Thymus (tissue), 11 donors: ENCODE measurements at regions not wholly inside any gene's neighbourhood (a gene's known extent, or its start where the extent isn't known, plus 50 kb on each side); places are given as distances from the start of the nearest gene placed in this dataset.

Experiments used
- DNase-seq, 9 donors: peaks; one replicate each; pipeline ENCODE4 v3.0.0-alpha.2; 2013; ENCODE audit warnings: low spot score in 9 of 9, low read depth in 6 of 9, missing footprints in 1 of 9
- H3K27ac ChIP-seq, 2 donors: one replicate each; pipeline ENCODE4 v1.5.1; 2013; ENCODE audit warnings: control low read depth in 1 of 2, low read depth in 1 of 2, low read length in 1 of 2, mild to moderate bottlenecking in 1 of 2, moderate library complexity in 1 of 2
- H3K27me3 ChIP-seq, 2 donors: one replicate each; pipeline ENCODE4 v1.5.1; 2013; ENCODE audit warnings: low read length in 1 of 2; ENCODE audit not compliant: control insufficient read depth in 2 of 2, insufficient read depth in 1 of 2
- H3K36me3 ChIP-seq, 2 donors: one replicate each; pipeline ENCODE4 v1.5.1; 2013; ENCODE audit warnings: low read length in 1 of 2, mild to moderate bottlenecking in 1 of 2, moderate library complexity in 1 of 2; ENCODE audit not compliant: control insufficient read depth in 2 of 2, insufficient read depth in 2 of 2
- H3K4me1 ChIP-seq, 2 donors: one replicate each; pipeline ENCODE4 v1.5.1; 2013; ENCODE audit warnings: low read length in 2 of 2; ENCODE audit not compliant: control insufficient read depth in 2 of 2, insufficient read depth in 2 of 2
- H3K4me3 ChIP-seq, 2 donors: one replicate each; pipeline ENCODE4 v1.5.1; 2013; ENCODE audit warnings: low read length in 2 of 2, control low read depth in 1 of 2, mild to moderate bottlenecking in 1 of 2
- H3K9me3 ChIP-seq, 2 donors: one replicate each; pipeline ENCODE4 v1.5.1; 2013; ENCODE audit warnings: low read length in 1 of 2, mild to moderate bottlenecking in 1 of 2; ENCODE audit not compliant: control insufficient read depth in 2 of 2, insufficient read depth in 1 of 2
- WGBS: extraction: QIAGEN DNeasy Blood & Tissue Kit; methylation state at CpG from one replicate; pipeline ENCODE4 v1.1.7; 2013; 5-methylcytosine and 5-hydroxymethylcytosine counted together
- donor health status: healthy.

DNA sequence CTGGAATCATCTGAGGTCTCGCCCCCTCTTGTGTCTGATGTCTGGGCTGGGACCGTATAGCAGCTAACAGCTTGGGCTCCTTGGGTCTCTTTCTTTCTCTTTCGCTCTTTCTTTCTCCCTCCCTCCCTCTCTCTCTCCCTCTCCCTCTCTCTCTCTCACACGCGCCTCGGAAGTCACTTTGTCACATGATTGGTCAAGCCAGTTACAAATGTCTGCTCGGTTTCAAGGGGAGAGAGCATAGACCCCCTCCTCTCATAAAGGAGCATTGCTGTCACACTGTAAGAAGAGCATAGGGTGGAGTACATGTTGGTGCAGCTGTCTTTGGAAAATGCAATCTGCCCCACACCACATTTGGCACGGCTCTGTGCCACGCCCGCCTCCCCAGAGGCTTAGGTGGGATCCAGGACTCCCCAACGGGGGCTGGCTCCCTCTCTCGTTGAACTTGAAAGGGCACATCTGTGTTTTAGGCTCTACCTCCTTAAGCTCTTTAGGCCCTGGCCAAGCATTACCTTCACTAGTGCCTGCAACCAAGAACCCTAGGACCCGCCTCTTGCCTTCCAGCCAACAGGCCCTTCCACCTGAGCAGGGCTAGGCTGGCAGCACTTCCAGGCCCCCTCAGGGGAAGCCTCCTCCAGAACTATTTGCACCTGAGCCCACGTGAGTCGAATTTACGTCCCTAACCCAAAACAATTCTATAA is 61.9 kb upstream of the CACUL1 start:
- H3K9me3 ChIP-seq = no peaks in the 10 kb centered on the region
- WGBS = 89% methylated on average over 16 of the region's 16 CpGs

DNA sequence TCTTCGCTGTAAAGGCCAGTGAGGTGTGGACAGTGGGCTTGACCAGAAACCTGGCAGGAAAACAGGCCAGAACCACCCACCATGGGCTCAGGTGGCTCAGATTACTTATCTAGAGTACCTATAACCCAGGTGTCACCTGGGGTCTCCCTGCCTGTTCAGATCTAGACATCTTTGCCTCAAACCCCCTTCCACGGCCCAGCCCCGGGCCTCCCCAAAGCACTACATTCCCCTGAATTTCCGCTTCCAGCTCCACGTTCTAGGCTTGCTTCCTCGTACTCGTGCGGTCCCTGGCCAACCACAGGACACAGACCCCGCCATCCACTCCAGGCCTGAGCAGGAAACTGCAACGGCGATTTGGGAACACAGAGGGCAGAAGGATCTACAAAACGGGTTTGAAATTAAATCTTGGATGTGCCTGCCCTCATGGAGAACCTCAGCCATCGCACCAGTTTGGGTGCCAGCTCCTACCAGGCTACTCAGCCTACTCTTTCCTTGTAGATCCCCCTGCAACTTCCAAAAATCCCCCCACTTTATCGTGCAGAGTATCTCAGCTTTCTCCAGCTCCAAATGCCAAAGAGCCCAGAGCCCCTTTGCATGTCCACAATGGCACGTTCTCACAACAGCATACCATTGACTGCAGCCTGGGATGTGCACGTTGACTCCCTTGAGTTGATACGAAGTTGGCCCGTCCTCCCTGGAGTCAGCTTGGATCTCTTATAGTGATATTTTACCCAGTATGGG is 62.7 kb upstream of the CACUL1 start:
- Histone ChIP-seq H3K4me1 (no peaks in the 10 kb centered on the region), H3K4me3 (no peak overlapping the region), H3K9me3 (no peaks in the 10 kb centered on the region), H3K36me3 (no peaks in the 10 kb centered on the region), H3K27ac (no peak overlapping the region), H3K27me3 (no peaks in the 10 kb centered on the region)
- DNase-seq = no peak
- 94% methylated on average over 18 of the region's 18 CpGs for WGBS

More for the DNA sequence above, 61.9 kb upstream of the CACUL1 start:
- no peaks in the 10 kb centered on the region for H3K36me3 ChIP-seq
- peaks cover 0 to 5% of the 10 kb centered on the region in 2 donors for H3K27me3 ChIP-seq
- H3K27ac ChIP-seq = no peak overlapping the region
- H3K4me1 ChIP-seq = no peaks in the 10 kb centered on the region
- no peak for DNase-seq
- H3K4me3 ChIP-seq = no peak overlapping the region

DNA sequence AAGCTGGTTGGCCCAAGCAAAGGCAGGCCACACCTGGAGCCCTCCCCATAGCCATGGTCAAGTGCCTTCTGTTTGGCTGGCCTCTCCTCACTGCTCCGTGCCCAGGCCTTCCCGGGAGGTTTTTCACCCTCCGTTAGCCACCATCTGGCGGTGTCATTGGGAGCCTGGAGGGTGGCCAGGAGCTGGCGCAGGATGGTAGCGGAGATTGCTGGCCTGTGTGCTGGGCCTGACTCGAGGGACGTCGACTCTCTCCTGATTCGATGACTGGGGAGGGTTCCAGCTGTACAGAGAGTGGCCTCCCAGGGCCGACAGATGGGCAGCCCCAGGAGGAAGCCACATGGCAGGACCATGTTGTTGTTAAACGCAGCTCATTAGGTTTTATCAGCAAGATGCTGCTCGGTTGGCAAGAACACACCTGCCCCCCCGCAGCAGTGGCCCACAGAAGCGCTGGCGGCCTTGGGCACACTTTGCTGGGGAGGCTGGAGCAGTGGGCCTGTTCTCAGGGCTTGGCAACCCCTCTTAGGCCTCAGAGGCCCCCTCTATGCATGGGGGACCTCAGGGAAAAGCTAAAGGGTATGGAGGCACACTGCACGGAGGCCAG is 64.0 kb upstream of the CACUL1 start:
- Histone ChIP-seq H3K9me3 (no peaks in the 10 kb centered on the region), H3K4me1 (no peaks in the 10 kb centered on the region), H3K27ac (no peak overlapping the region), H3K27me3 (no peaks in the 10 kb centered on the region), H3K36me3 (no peaks in the 10 kb centered on the region), H3K4me3 (no peak overlapping the region)
- WGBS = 90% methylated on average over 17 of the region's 17 CpGs
- DNase-seq = no peak

DNA sequence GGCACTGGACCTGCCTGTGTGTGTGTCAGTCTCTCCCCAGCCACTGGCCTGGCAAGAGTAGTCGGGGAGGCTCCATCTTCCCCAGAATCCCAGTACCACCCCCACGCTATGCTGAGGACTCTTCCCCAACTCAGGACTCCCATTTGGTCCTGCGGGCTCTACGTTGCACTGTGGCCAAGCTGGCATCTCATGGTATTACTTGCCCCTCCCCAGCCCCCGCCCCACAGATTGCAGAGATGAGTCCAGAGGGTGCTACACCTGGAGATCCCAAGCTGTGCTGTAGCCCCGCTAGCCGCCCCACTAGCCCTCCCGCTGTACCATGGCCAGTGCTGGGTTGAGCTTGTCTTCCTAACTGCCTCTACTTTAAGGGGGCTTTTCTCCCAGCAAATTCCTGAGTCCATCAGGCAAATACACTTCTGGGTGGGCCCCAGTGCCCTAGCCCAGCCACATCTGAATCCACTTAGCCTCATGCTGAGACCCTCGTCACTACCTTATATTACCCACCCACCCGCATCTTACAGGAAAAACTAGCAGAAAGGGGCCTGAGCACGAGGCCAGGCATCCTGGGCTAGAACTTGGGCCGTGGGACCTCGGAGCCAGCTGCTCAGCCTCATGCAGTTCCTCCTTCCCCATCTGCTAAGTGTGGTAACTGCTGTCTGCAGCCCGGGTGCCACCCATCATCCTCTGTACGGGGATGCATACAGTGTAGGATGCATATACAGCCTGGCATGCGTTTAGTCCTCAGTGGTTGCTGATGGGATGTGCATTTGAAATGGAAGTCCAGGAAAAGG is 65.8 kb upstream of the CACUL1 start:
- no peaks in the 10 kb centered on the region for H3K9me3 ChIP-seq
- H3K4me3 ChIP-seq = no peak overlapping the region
- H3K4me1 ChIP-seq = no peaks in the 10 kb centered on the region
- no peak overlapping the region for H3K27ac ChIP-seq
- 87% methylated on average over 16 of the region's 16 CpGs for WGBS
- no peaks in the 10 kb centered on the region for H3K27me3 ChIP-seq
- DNase-seq = no peak
- H3K36me3 ChIP-seq = no peaks in the 10 kb centered on the region

DNA sequence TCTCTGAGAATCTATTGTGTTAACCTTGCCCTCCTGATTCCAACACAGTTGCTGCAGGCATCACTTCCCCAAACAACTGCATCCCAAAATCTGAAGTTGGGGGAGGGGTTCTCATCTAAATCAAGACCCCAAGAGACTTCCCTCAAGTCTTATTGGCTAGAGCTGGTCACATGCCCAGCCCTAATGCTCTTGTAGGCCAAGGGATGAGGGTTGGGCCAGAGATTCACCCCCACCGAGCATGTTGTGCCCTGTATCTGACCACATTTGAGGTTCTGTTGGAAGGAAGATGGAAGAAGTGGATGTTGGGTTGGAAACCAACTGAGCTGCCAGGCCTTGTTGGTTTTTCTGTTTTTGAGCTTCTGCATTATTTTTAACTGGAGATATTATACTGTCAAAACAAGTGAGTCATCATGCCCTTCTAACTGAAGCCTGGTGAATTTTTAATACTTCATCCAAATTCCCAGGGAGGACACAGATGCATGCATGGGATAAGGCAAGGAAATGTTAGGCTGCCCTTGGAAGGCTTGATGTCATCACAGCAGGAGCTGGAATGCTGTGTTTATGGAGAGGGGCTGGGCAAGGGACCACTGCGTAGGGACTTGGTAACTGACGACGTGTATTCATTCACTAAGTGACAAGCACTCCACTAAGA is 68.6 kb upstream of the CACUL1 start:
- H3K4me3 ChIP-seq = no peak overlapping the region
- no peaks in the 10 kb centered on the region for H3K36me3 ChIP-seq
- no peaks in the 10 kb centered on the region for H3K27me3 ChIP-seq
- 94% methylated on average over 4 of the region's 4 CpGs for WGBS
- no peaks in the 10 kb centered on the region for H3K9me3 ChIP-seq
- H3K27ac ChIP-seq = no peak overlapping the region
- no peaks in the 10 kb centered on the region for H3K4me1 ChIP-seq
- DNase-seq = no peak

DNA sequence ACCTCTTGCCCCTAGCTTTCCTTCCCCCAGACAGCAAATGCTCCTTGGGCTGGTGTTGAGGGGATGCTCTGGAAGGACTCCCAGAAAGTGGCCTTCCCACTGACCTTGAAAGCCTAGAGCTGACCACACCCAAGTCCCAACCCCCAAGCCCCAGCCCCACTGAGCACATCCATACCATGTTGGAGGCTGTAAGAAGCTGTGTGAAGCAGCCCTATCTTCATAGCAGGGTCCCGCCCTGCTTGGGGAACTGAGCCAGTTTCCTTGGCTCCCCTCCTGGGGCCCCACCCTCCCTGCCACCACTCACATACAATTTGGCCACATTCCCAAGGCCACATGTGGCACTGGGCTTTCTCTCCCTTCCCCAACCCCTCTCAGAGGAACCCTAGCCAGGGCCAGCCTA is 72.3 kb upstream of the CACUL1 start:
- H3K9me3 ChIP-seq = no peaks in the 10 kb centered on the region
- H3K4me3 ChIP-seq = no peak overlapping the region
- DNase-seq = no peak
- H3K27me3 ChIP-seq = no peaks in the 10 kb centered on the region
- H3K4me1 ChIP-seq = no peaks in the 10 kb centered on the region
- no peak overlapping the region for H3K27ac ChIP-seq
- no peaks in the 10 kb centered on the region for H3K36me3 ChIP-seq
- WGBS = 49% methylated on average over 1 of the region's 1 CpG

DNA sequence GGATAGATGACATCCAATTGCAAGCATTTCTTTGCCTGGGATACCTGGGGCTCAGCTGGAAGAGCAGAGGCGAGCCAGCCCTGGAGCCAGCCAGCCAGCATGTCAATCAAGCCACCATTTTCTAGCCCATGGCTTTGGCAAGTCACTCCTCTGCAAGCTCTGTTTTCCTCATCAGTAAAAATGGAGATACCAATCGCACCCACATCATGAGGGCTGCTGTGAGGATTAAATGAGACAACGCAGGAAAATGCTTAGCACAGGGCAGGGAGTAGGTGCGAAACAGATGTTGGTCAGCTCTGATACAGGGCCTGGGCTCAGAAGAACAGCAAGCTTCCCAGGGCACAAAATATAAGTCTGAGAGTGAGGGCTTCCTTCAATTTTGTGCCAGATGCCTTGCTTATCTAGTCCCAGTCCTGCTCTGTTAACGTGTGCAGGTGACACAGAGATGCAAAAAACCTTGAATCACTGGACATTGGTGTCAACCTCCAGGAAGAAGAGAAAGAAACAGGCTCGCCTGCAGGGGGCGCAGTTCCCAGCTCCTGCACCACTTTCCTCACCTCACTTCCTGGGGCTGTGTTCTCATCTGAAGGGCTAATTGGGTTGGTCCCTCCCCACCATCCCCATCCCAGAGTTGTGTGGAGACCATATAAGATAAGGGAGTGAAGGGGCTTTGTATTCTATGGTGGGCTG is 72.8 kb upstream of the CACUL1 start:
- Histone ChIP-seq H3K4me3 (no peak overlapping the region), H3K27ac (no peak overlapping the region), H3K4me1 (no peaks in the 10 kb centered on the region), H3K9me3 (no peaks in the 10 kb centered on the region), H3K27me3 (no peaks in the 10 kb centered on the region), H3K36me3 (no peaks in the 10 kb centered on the region)
- WGBS = 94% methylated on average over 7 of the region's 7 CpGs
- DNase-seq = no peak

DNA sequence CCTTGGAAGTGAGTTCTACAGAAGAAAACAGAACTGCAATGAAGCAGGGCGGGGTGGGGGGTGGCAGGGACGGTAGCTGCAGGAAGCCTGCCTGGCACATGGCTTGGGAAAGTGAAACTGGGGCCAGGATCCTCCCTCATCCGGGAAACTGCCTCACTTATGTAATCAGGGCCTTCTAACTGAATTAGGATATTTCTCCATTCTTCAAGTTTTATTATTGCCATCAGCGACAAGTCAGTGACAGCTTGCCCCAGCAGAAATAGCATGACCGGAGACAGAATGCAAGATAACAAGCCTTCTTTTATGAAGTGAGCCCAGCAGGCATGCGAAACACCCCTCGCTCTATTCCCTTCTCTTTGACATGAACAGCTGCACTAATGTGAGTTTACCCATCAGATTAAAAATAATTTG is 77.5 kb upstream of the CACUL1 start:
- Histone ChIP-seq H3K9me3 (no peaks in the 10 kb centered on the region), H3K4me3 (no peak overlapping the region), H3K4me1 (no peaks in the 10 kb centered on the region), H3K27me3 (no peaks in the 10 kb centered on the region), H3K27ac (no peak overlapping the region), H3K36me3 (no peaks in the 10 kb centered on the region)
- peak in 1 of 9 donors; percentile 17 for DNase-seq
- whole genome bisulfite sequencing = 56% methylated on average over 7 of the region's 7 CpGs
